GM23248 (cell line): ENCODE measurements at regions not wholly inside any gene's neighbourhood (a gene's known extent, or its start where the extent isn't known, plus 50 kb on each side); places are given as distances from the start of the nearest gene placed in this dataset.

ENCODE experiments used
- EZH2 ChIP-seq: fragments of 200-600 bp; sonication (generic); IDR thresholded peaks from 2 replicates; pipeline ENCODE4 v1.6.1; 2018; ENCODE audit warnings: antibody characterized with exemption, mild to moderate bottlenecking; ENCODE audit not compliant: insufficient read depth, poor library complexity, severe bottlenecking
- EZH2phosphoT487 ChIP-seq: fragments of 200-600 bp; sonication (generic); IDR thresholded peaks from 2 replicates; pipeline ENCODE4 v1.6.1; 2018; ENCODE audit warnings: antibody characterized with exemption, moderate library complexity, mild to moderate bottlenecking, low read depth; ENCODE audit not compliant: insufficient read depth

DNA sequence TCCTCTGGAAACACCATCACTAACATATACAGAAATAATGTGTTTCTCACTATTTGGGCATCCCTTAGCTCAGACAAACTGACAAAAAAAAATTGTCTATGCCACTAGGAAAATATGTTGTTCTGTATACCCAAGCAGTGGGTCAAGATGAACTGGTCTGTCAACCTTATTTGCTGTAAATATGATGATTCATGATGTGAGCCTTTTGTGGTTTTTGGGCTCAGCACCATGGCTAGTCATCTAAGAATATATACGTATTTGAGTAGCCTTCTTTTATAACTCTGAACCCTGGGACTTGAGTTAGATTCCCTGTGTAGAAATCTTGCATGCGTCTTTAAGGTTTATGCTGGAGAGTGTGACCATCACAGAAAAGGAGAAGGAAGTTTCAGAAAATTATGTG lies 841.6 kb downstream of the CDY2B start:
- no peak for TF ChIP-seq EZH2
- no peak for TF ChIP-seq EZH2phosphoT487
